GM12872 (cell line): ENCODE measurements at regions not wholly inside any gene's neighbourhood (a gene's known extent, or its start where the extent isn't known, plus 50 kb on each side); places are given as distances from the start of the nearest gene placed in this dataset.

Experiments used
- TF ChIP-seq, protein P1 (sequence below): IDR thresholded peaks from 3 replicates; pipeline ENCODE4 v1.5.1; 2011; ENCODE audit warnings: low read depth, mild to moderate bottlenecking, low read length, moderate library complexity; ENCODE audit not compliant: insufficient read depth

- TF ChIP-seq, protein P1, sequence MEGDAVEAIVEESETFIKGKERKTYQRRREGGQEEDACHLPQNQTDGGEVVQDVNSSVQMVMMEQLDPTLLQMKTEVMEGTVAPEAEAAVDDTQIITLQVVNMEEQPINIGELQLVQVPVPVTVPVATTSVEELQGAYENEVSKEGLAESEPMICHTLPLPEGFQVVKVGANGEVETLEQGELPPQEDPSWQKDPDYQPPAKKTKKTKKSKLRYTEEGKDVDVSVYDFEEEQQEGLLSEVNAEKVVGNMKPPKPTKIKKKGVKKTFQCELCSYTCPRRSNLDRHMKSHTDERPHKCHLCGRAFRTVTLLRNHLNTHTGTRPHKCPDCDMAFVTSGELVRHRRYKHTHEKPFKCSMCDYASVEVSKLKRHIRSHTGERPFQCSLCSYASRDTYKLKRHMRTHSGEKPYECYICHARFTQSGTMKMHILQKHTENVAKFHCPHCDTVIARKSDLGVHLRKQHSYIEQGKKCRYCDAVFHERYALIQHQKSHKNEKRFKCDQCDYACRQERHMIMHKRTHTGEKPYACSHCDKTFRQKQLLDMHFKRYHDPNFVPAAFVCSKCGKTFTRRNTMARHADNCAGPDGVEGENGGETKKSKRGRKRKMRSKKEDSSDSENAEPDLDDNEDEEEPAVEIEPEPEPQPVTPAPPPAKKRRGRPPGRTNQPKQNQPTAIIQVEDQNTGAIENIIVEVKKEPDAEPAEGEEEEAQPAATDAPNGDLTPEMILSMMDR: no peak
These were observed 475.6 kb upstream of the B3GALT2 start for GRCh38 chr1:193662030-193662429.

DNA sequence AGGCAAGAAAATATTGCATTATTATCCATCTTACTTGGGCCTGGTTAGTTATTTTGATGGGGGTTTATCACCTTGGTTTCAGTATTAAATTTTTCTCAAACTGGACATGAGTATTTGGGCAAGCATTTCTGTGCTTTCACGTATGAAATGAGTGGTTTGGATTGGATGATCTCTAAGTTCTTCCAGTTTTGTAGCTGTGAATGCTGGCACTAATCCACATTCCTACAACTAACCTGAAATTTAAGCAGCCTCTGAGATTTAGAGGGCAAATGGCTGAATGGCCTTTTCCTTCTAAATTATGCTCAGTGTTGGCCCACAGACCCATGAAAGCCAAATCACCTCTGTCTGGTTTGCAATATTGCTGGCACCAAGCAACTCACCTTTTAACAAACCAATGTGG, 475.0 kb upstream of the B3GALT2 start:
- TF ChIP-seq, protein P1: no peak

- TF ChIP-seq, protein P1: no peak
These were observed 474.0 kb upstream of the B3GALT2 start for GRCh38 chr1:193660428-193660827.

DNA sequence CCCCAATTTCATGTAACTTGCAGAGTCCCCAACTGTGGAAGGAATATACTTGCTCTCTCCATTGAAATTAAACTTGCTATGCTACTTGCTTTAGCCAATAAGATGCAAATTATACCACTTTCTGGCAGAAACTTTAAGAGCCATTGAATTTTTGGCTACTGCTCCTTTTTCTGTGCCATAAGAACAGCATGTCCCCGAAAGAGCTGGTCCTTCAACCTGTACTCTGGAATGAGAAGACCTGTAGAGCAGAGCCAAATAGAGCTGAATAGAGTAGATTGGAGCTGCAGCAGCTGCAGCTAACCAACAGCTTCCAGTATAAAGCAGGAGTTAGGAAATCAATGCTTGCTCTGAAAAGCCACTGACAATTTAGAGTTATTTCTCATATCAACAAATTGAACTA, 472.3 kb upstream of the B3GALT2 start:
- TF ChIP-seq, protein P1: no peak

DNA sequence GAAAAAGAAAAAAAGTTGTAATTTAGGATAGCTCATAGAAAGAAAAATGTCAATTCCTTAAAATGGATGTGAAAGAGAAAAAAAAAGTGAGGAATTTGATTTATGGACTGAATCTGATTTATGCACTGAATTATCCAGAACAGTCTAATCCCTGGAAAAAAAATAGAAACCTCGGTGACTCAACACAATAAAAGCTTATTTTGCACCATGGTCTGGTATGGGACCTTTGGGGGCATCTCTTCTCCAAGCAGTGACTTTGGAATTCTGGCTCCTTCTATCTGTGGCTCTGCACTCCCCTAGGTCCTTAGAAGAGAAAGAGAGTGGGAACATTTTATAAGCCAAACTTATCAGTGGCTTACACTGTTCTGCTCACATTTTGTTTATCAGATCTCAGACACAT, 471.7 kb upstream of the B3GALT2 start:
- TF ChIP-seq, protein P1: no peak

DNA sequence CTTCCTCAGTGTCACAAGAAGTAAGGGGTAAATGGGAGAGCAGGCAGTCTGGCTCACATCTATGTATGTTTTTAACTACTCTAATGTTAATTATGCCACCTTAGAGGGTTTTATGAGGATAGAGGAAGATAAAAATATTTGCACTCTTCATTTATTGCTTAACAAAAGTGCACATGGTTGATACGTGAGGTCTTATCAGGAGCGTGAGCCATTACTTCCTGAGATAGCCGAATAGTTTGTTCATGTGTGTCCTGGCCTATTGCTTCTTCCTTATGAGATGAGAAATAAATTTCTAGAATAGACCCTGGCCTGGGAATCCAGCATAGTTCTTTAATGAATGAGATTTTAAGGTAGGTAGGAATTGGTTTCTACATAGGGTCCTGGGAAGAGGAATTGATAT, 471.1 kb upstream of the B3GALT2 start:
- TF ChIP-seq, protein P1: no peak

DNA sequence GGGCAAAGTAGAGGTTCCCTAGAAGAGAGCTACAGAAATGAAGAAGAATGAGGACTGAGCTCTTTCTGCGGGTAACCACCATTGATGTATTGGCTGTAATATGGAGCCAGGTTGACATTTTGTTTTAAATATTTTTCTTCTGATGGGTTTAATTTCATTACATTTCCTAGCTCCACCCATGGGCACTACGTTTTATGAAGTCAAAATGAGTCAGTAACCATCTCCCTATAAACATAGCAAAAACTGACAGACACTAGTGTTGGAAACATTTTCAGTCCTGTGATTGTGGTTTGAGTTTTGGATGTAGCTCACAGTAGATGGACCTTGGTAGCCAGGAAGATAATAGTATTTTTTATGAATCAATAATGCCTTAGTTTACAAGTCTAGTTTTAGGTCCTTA, 470.4 kb upstream of the B3GALT2 start:
- TF ChIP-seq, protein P1: no peak
